Retinal pigment epithelial cell (primary cell): ENCODE measurements at regions not wholly inside any gene's neighbourhood (a gene's known extent, or its start where the extent isn't known, plus 50 kb on each side); places are given as distances from the start of the nearest gene placed in this dataset.
"Not testable (repeated sequence)": the region's sequence is repeated elsewhere in the genome, so short reads cannot be mapped to it uniquely, and the experiment has no call there.

Experiments
- DNase-seq: peaks from one replicate; pipeline ENCODE4 v3.0.0-alpha.2; 2010; ENCODE audit warnings: low read depth
- H3K4me3 ChIP-seq: 2 replicates; pipeline ENCODE4 v1.5.1; 2011; ENCODE audit warnings: mild to moderate bottlenecking, low read length, control low read depth, moderate library complexity
- CTCF ChIP-seq: conservative IDR thresholded peaks from 2 replicates; pipeline ENCODE4 v1.5.1; 2011; ENCODE audit warnings: low read depth, low read length, control low read depth, inconsistent platforms

GRCh38 chr2:150209746-150210145 lies 277.7 kb downstream of the RND3 start:
- TF ChIP-seq CTCF: no peak
- H3K4me3 ChIP-seq: no peak overlapping the region
- no peak for DNase-seq

- no peak for TF ChIP-seq CTCF
- DNase-seq: no peak
- no peak overlapping the region for H3K4me3 ChIP-seq
These were observed 278.8 kb downstream of the RND3 start for GRCh38 chr2:150208689-150209088.

GRCh38 chr2:150207979-150208378 lies 279.5 kb downstream of the RND3 start:
- H3K4me3 ChIP-seq: no peak overlapping the region
- no peak for TF ChIP-seq CTCF
- DNase-seq: no peak

GRCh38 chr2:150204451-150204850 lies 283.0 kb downstream of the RND3 start:
- no peak for DNase-seq
- no peak for TF ChIP-seq CTCF
- H3K4me3 ChIP-seq: no peak overlapping the region

GRCh38 chr2:150194816-150195215 lies 292.7 kb downstream of the RND3 start:
- not testable (repeated sequence) for H3K4me3 ChIP-seq, DNase-seq

- TF ChIP-seq CTCF: no peak
- H3K4me3 ChIP-seq: no peak overlapping the region
- DNase-seq: no peak
These were observed 294.8 kb downstream of the RND3 start for GRCh38 chr2:150192701-150193100.

- H3K4me3 ChIP-seq: no peak overlapping the region
- no peak for DNase-seq
- no peak for TF ChIP-seq CTCF
These were observed 296.1 kb downstream of the RND3 start for GRCh38 chr2:150191349-150191748.

GRCh38 chr2:150190546-150190945 lies 296.9 kb downstream of the RND3 start:
- no peak overlapping the region for H3K4me3 ChIP-seq
- TF ChIP-seq CTCF: no peak
- DNase-seq: no peak
